Trophoblast cell (in vitro differentiated cells and primary cell): ENCODE measurements at regions not wholly inside any gene's neighbourhood (a gene's known extent, or its start where the extent isn't known, plus 50 kb on each side); places are given as distances from the start of the nearest gene placed in this dataset.

ENCODE experiments used
- DNase-seq, 2 donors: peaks; one replicate each; pipeline ENCODE4 v3.0.0-alpha.2; 2016
- H2AFZ ChIP-seq: 2 replicates; pipeline ENCODE4 v1.6.1; 2013; ENCODE audit warnings: low read length, moderate library complexity, mild to moderate bottlenecking; ENCODE audit not compliant: insufficient read depth, poor library complexity
- H2AK5ac ChIP-seq: 2 replicates; pipeline ENCODE4 v1.6.1; 2013; ENCODE audit warnings: mild to moderate bottlenecking, low read length
- H2BK120ac ChIP-seq: 2 replicates; pipeline ENCODE4 v1.6.1; 2013; ENCODE audit warnings: low read length, mild to moderate bottlenecking, moderate library complexity; ENCODE audit not compliant: insufficient read depth, poor library complexity
- H2BK12ac ChIP-seq: 2 replicates; pipeline ENCODE4 v1.6.1; 2013; ENCODE audit warnings: mild to moderate bottlenecking, low read length, moderate library complexity
- H2BK5ac ChIP-seq: 2 replicates; pipeline ENCODE4 v1.6.1; 2013; ENCODE audit warnings: low read length, low read depth, moderate library complexity, mild to moderate bottlenecking; ENCODE audit not compliant: poor library complexity
- H3K14ac ChIP-seq: 2 replicates; pipeline ENCODE4 v1.6.1; 2013; ENCODE audit warnings: mild to moderate bottlenecking, low read length
- H3K18ac ChIP-seq: 2 replicates; pipeline ENCODE4 v1.6.1; 2013; ENCODE audit warnings: mild to moderate bottlenecking, low read length
- H3K23ac ChIP-seq: 2 replicates; pipeline ENCODE4 v1.6.1; 2013; ENCODE audit warnings: low read length
- H3K27ac ChIP-seq: 2 replicates; pipeline ENCODE4 v1.5.1; 2013; ENCODE audit warnings: low read depth, mild to moderate bottlenecking, inconsistent platforms, low read length, moderate library complexity
- H3K27me3 ChIP-seq: 2 replicates; pipeline ENCODE4 v1.6.1; 2013; ENCODE audit warnings: inconsistent platforms, mild to moderate bottlenecking, low read length, moderate library complexity; ENCODE audit not compliant: insufficient read depth
- H3K36me3 ChIP-seq, 2 experiments: 1 replicate in 1 of 2; 2 replicates in 1 of 2; pipeline ENCODE4 v1.6.1; 2013; ENCODE audit warnings: low read length in 2 of 2, mild to moderate bottlenecking in 2 of 2, moderate library complexity in 1 of 2; ENCODE audit not compliant: insufficient read depth in 2 of 2, control insufficient read depth in 1 of 2
- H3K4ac ChIP-seq: 2 replicates; pipeline ENCODE4 v1.6.1; 2013; ENCODE audit warnings: low read depth, mild to moderate bottlenecking, low read length, moderate library complexity
- H3K4me1 ChIP-seq, 2 experiments: 1 replicate in 1 of 2; 2 replicates in 1 of 2; pipeline ENCODE4 v1.6.1; 2013; ENCODE audit warnings: low read length in 2 of 2, mild to moderate bottlenecking in 2 of 2, moderate library complexity in 1 of 2; ENCODE audit not compliant: insufficient read depth in 2 of 2, control insufficient read depth in 1 of 2
- H3K4me2 ChIP-seq: 2 replicates; pipeline ENCODE4 v1.6.1; 2013; ENCODE audit warnings: inconsistent platforms, mild to moderate bottlenecking, low read length, moderate library complexity
- H3K4me3 ChIP-seq: 2 replicates; pipeline ENCODE4 v1.5.1; 2013; ENCODE audit warnings: mild to moderate bottlenecking, low read depth, low read length, inconsistent platforms
- H3K79me1 ChIP-seq: one replicate; pipeline ENCODE4 v1.6.1; 2013; ENCODE audit warnings: low read length
- H3K79me2 ChIP-seq: 2 replicates; pipeline ENCODE4 v1.6.1; 2013; ENCODE audit warnings: low read length, mild to moderate bottlenecking; ENCODE audit not compliant: control insufficient read depth, insufficient read depth, poor library complexity
- H3K9ac ChIP-seq: 2 replicates; pipeline ENCODE4 v1.6.1; 2013; ENCODE audit warnings: mild to moderate bottlenecking, low read length
- H3K9me3 ChIP-seq: 2 replicates; pipeline ENCODE4 v1.6.1; 2013; ENCODE audit warnings: low read depth, mild to moderate bottlenecking, control low read depth, inconsistent platforms, low read length; ENCODE audit not compliant: insufficient read depth
- H4K12ac ChIP-seq: 2 replicates; pipeline ENCODE4 v1.6.1; 2013; ENCODE audit warnings: low read depth, mild to moderate bottlenecking, low read length, moderate library complexity
- H4K8ac ChIP-seq: 2 replicates; pipeline ENCODE4 v1.6.1; 2013; ENCODE audit warnings: low read depth, mild to moderate bottlenecking, low read length, moderate library complexity
- H4K91ac ChIP-seq: one replicate; pipeline ENCODE4 v1.6.1; 2013; ENCODE audit warnings: low read depth, mild to moderate bottlenecking, low read length, moderate library complexity
- WGBS: extraction: QIAGEN DNeasy Blood & Tissue Kit; methylation state at CpG from one replicate; pipeline ENCODE4 v1.1.7; 2013; ENCODE audit warnings: missing lambda C conversion rate; ENCODE audit not compliant: insufficient read length, insufficient coverage; ENCODE audit errors: extremely low coverage; 5-methylcytosine and 5-hydroxymethylcytosine counted together

DNA sequence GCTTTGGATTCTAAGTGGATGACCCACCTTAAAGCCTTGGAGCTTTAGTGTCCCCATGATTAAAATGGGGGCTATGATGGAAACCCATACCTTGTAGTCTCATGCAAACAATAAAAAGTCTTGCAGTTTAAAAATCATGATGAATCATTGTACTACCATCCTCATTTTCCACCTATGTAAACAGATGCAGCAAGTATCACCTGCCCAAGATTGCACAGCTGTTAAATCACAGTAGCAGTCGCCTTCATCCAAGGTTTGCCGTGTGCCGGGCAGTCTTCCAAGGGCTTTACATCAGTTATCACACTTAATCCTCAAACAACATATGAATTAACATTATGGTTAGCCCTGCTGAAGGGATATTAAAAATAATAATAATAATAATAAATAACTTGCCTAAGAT, 210.3 kb downstream of the FOXA2 start:
- Histone ChIP-seq H3K79me1 (no peaks in the 10 kb centered on the region), H2BK5ac (no peak overlapping the region), H4K91ac (no peak overlapping the region), H3K9ac (no peak overlapping the region), H3K4me3 (no peak overlapping the region), H3K27ac (no peak overlapping the region), H3K4me1 (no peaks in the 10 kb centered on the region), H2AFZ (no peak overlapping the region), H2AK5ac (no peak overlapping the region), H3K79me2 (no peaks in the 10 kb centered on the region), H3K9me3 (no peaks in the 10 kb centered on the region), H4K12ac (no peak overlapping the region), H3K18ac (no peak overlapping the region), H3K4ac (no peak overlapping the region), H2BK120ac (no peak overlapping the region), H3K23ac (no peak overlapping the region), H3K4me2 (no peak overlapping the region), H3K14ac (no peak overlapping the region), H2BK12ac (no peak overlapping the region), H3K27me3 (no peaks in the 10 kb centered on the region), H4K8ac (no peak overlapping the region), H3K36me3 (no peaks in the 10 kb centered on the region)
- DNase-seq = no peak
- WGBS = no CpG with 5 or more reads among the region's 3 CpGs

- Histone ChIP-seq H3K4ac (no peak overlapping the region), H3K27me3 (no peaks in the 10 kb centered on the region), H3K79me2 (no peaks in the 10 kb centered on the region)
These were observed 211.0 kb downstream of the FOXA2 start for GRCh38 chr20:22373164-22373895.

GRCh38 chr20:22371843-22372242, 212.5 kb downstream of the FOXA2 start:
- Histone ChIP-seq H3K9ac (no peak overlapping the region), H3K4ac (no peak overlapping the region), H3K79me1 (no peaks in the 10 kb centered on the region), H2BK12ac (no peak overlapping the region), H3K27ac (no peak overlapping the region), H3K14ac (no peak overlapping the region), H4K8ac (no peak overlapping the region), H3K4me2 (peak overlapping the region; percentile 17), H3K27me3 (no peaks in the 10 kb centered on the region), H3K4me3 (no peak overlapping the region), H3K23ac (peak overlapping the region; percentile 41), H3K18ac (no peak overlapping the region), H2AFZ (no peak overlapping the region), H2BK5ac (no peak overlapping the region), H2AK5ac (no peak overlapping the region), H3K9me3 (no peaks in the 10 kb centered on the region), H3K36me3 (no peaks in the 10 kb centered on the region), H4K12ac (no peak overlapping the region), H4K91ac (no peak overlapping the region), H3K4me1 (no peaks in the 10 kb centered on the region), H2BK120ac (no peak overlapping the region), H3K79me2 (no peaks in the 10 kb centered on the region)
- DNase-seq = no peak
- WGBS = no CpG with 5 or more reads among the region's 5 CpGs

More at GRCh38 chr20:22373164-22373895, 211.0 kb downstream of the FOXA2 start:
- Histone ChIP-seq H4K91ac (no peak overlapping the region), H3K18ac (no peak overlapping the region), H3K36me3 (no peaks in the 10 kb centered on the region), H2AFZ (no peak overlapping the region), H2BK5ac (no peak overlapping the region), H3K4me3 (no peak overlapping the region), H3K9me3 (no peaks in the 10 kb centered on the region), H3K79me1 (no peaks in the 10 kb centered on the region), H2AK5ac (no peak overlapping the region), H3K14ac (no peak overlapping the region), H3K4me1 (no peaks in the 10 kb centered on the region), H3K23ac (no peak overlapping the region), H3K9ac (no peak overlapping the region), H4K8ac (no peak overlapping the region), H2BK120ac (no peak overlapping the region), H3K4me2 (no peak overlapping the region), H2BK12ac (no peak overlapping the region), H3K27ac (no peak overlapping the region), H4K12ac (no peak overlapping the region)
- no peak for DNase-seq
- no CpG with 5 or more reads among the region's 5 CpGs for WGBS

- H3K23ac ChIP-seq = no peak overlapping the region
- no peaks in the 10 kb centered on the region for H3K4me1 ChIP-seq
- no peak overlapping the region for H2BK12ac ChIP-seq
- H3K4me2 ChIP-seq = no peak overlapping the region
- H3K4me3 ChIP-seq = no peak overlapping the region
- no peak overlapping the region for H3K27ac ChIP-seq
- H3K27me3 ChIP-seq = no peaks in the 10 kb centered on the region
- H2BK5ac ChIP-seq = no peak overlapping the region
- H3K36me3 ChIP-seq = no peaks in the 10 kb centered on the region
- no peak overlapping the region for H3K18ac ChIP-seq
- no peak for DNase-seq
- no peak overlapping the region for H4K8ac ChIP-seq
- H2AK5ac ChIP-seq = no peak overlapping the region
- no peak overlapping the region for H2AFZ ChIP-seq
- no peak overlapping the region for H3K14ac ChIP-seq
- no peak overlapping the region for H2BK120ac ChIP-seq
- WGBS = no CpG with 5 or more reads among the region's 2 CpGs
- no peaks in the 10 kb centered on the region for H3K79me2 ChIP-seq
- H4K91ac ChIP-seq = no peak overlapping the region
- H3K4ac ChIP-seq = no peak overlapping the region
- H3K79me1 ChIP-seq = no peaks in the 10 kb centered on the region
- H4K12ac ChIP-seq = no peak overlapping the region
- no peak overlapping the region for H3K9ac ChIP-seq
- no peaks in the 10 kb centered on the region for H3K9me3 ChIP-seq
These were observed 214.2 kb downstream of the FOXA2 start for GRCh38 chr20:22370137-22370536.
